CD14-positive monocyte (primary cell): ENCODE measurements at regions not wholly inside any gene's neighbourhood (a gene's known extent, or its start where the extent isn't known, plus 50 kb on each side); places are given as distances from the start of the nearest gene placed in this dataset.

Source experiments
- DNase-seq, 3 donors: peaks; one replicate each; pipeline ENCODE4 v3.0.0-alpha.2; 2011 to 2022
- H2AFZ ChIP-seq: 2 replicates; pipeline ENCODE4 v1.6.0; 2012; ENCODE audit warnings: mild to moderate bottlenecking, low read depth, low read length, inconsistent platforms; ENCODE audit not compliant: insufficient read depth, poor library complexity, severe bottlenecking
- H3K27ac ChIP-seq, 2 donors: 1 replicate in 1 of 2; 2 replicates in 1 of 2; pipeline ENCODE4 v1.5.1; 2012 to 2013; ENCODE audit warnings: low read length in 2 of 2, control low read depth in 1 of 2, inconsistent platforms in 1 of 2, low read depth in 1 of 2, mild to moderate bottlenecking in 1 of 2
- H3K27me3 ChIP-seq, 2 donors: one replicate each; pipeline versions ENCODE4 v1.6.0 to v1.6.1; 2011 to 2013; ENCODE audit warnings: low read length in 2 of 2; ENCODE audit not compliant: control insufficient read depth in 2 of 2, insufficient read depth in 2 of 2
- H3K36me3 ChIP-seq, 2 donors: replicated peaks in 1 of 2; 1 replicate in 1 of 2; 2 replicates in 1 of 2; pipeline versions ENCODE4 v1.5.1 to v1.6.1; 2012 to 2013; ENCODE audit warnings: low read length in 2 of 2, control low read depth in 1 of 2, inconsistent platforms in 1 of 2, mild to moderate bottlenecking in 1 of 2; ENCODE audit not compliant: insufficient read depth in 2 of 2, control insufficient read depth in 1 of 2
- H3K4me1 ChIP-seq, 2 donors: 1 replicate in 1 of 2; 2 replicates in 1 of 2; pipeline versions ENCODE4 v1.5.1 to v1.6.1; 2012 to 2013; ENCODE audit warnings: low read length in 2 of 2, control low read depth in 1 of 2, inconsistent platforms in 1 of 2, mild to moderate bottlenecking in 1 of 2, moderate library complexity in 1 of 2; ENCODE audit not compliant: insufficient read depth in 2 of 2, control insufficient read depth in 1 of 2
- H3K4me2 ChIP-seq: replicated peaks from 2 replicates; pipeline ENCODE3; 2012; ENCODE audit warnings: low read length, moderate library complexity, mild to moderate bottlenecking; ENCODE audit not compliant: poor library complexity, severe bottlenecking; ENCODE audit errors: extremely low read depth
- H3K4me3 ChIP-seq, 3 experiments: fragments of 200-600 bp in 1 of 3; sonication (generic) in 1 of 3; replicated peaks in 1 of 3; 1 replicate in 2 of 3; 2 replicates in 1 of 3; pipeline ENCODE4 v1.5.1; 2011 to 2013; ENCODE audit warnings: low read length in 3 of 3, mild to moderate bottlenecking in 3 of 3, control low read depth in 2 of 3, low read depth in 2 of 3, inconsistent platforms in 1 of 3, moderate library complexity in 1 of 3
- H3K79me2 ChIP-seq: 2 replicates; pipeline ENCODE4 v1.6.0; 2012; ENCODE audit warnings: mild to moderate bottlenecking, control low read depth, inconsistent platforms, low read length, moderate library complexity; ENCODE audit not compliant: insufficient read depth
- H3K9ac ChIP-seq: 2 replicates; pipeline ENCODE4 v1.6.0; 2017; ENCODE audit warnings: low read length, mild to moderate bottlenecking; ENCODE audit not compliant: insufficient read depth, poor library complexity, severe bottlenecking
- H3K9me3 ChIP-seq, 2 donors: replicated peaks in 1 of 2; 1 replicate in 1 of 2; 2 replicates in 1 of 2; pipeline versions ENCODE4 v1.5.1 to v1.6.1; 2012 to 2013; ENCODE audit warnings: low read length in 2 of 2, control low read depth in 1 of 2; ENCODE audit not compliant: control insufficient read depth in 1 of 2, insufficient read depth in 1 of 2
- H4K20me1 ChIP-seq: 2 replicates; pipeline ENCODE4 v1.6.0; 2012; ENCODE audit warnings: mild to moderate bottlenecking, low read length, control low read depth, moderate library complexity; ENCODE audit not compliant: insufficient read depth
- H3K27ac Mint-ChIP-seq, 7 donors: one replicate each; pipeline ENCODE4 v1.8.0; 2020; ENCODE audit warnings: mild to moderate bottlenecking in 7 of 7, mixed read lengths in 7 of 7, moderate library complexity in 6 of 7, inconsistent platforms in 2 of 7
- H3K27me3 Mint-ChIP-seq, 3 donors: one replicate each; pipeline ENCODE4 v1.8.0; 2021 to 2022; ENCODE audit warnings: low read depth in 3 of 3, mild to moderate bottlenecking in 3 of 3, mixed read lengths in 3 of 3, moderate library complexity in 3 of 3, inconsistent platforms in 1 of 3
- H3K36me3 Mint-ChIP-seq, 2 donors: one replicate each; pipeline ENCODE4 v1.8.0; 2020; ENCODE audit warnings: mixed read lengths in 2 of 2, inconsistent platforms in 1 of 2, mild to moderate bottlenecking in 1 of 2
- H3K4me1 Mint-ChIP-seq: one replicate; pipeline ENCODE4 v1.8.0; 2020; ENCODE audit warnings: mild to moderate bottlenecking, mixed read lengths
- H3K4me3 Mint-ChIP-seq, 2 donors: one replicate each; pipeline ENCODE4 v1.8.0; 2020; ENCODE audit warnings: mild to moderate bottlenecking in 2 of 2, mixed read lengths in 2 of 2, moderate library complexity in 1 of 2
- H3K9me3 Mint-ChIP-seq, 7 donors: one replicate each; pipeline ENCODE4 v1.8.0; 2020 to 2022; ENCODE audit warnings: mixed read lengths in 7 of 7, mild to moderate bottlenecking in 6 of 7, moderate library complexity in 6 of 7, inconsistent platforms in 2 of 7
- CTCF ChIP-seq: fragments of 200-600 bp; IDR thresholded peaks from one replicate; pipeline ENCODE4 v1.8.0; 2022; ENCODE audit warnings: antibody characterized with exemption, mild to moderate bottlenecking
- WGBS: methylation state at CpG from one replicate; pipeline ENCODE4 v1.1.5; 2013; ENCODE audit warnings: missing lambda C conversion rate; ENCODE audit not compliant: insufficient coverage; 5-methylcytosine and 5-hydroxymethylcytosine counted together
- intact Hi-C, 2 donors: fragments of 100-400 bp; cut with micrococcal nuclease; formaldehyde crosslinking; loops; one replicate each; pipeline versions ENCODE4 v1.15.0 to v1.15.1; 2023

GRCh38 chr5:72760259-72760658, 56.2 kb upstream of the TNPO1 start:
- H3K36me3 ChIP-seq: no peaks in the 10 kb centered on the region
- no peaks in the 10 kb centered on the region for H3K79me2 ChIP-seq
- Mint-ChIP-seq H3K4me1 (no peaks in the 10 kb centered on the region), H3K4me3 (no peak overlapping the region), H3K27ac (no peak overlapping the region), H3K36me3 (no peaks in the 10 kb centered on the region), H3K9me3 (peaks cover 0 to 6% (median 1%) of the 10 kb centered on the region in 7 donors), H3K27me3 (peaks cover 0 to 5% (median 2%) of the 10 kb centered on the region in 3 donors)
- no peaks in the 10 kb centered on the region for H3K9me3 ChIP-seq
- no peak overlapping the region for H3K4me2 ChIP-seq
- 63% methylated on average over 1 of the region's 1 CpG for WGBS
- no peak overlapping the region for H3K9ac ChIP-seq
- no peaks in the 10 kb centered on the region for H3K27me3 ChIP-seq
- H3K4me1 ChIP-seq: no peaks in the 10 kb centered on the region
- H4K20me1 ChIP-seq: no peaks in the 10 kb centered on the region
- H2AFZ ChIP-seq: no peak overlapping the region
- no peak overlapping the region for H3K4me3 ChIP-seq
- H3K27ac ChIP-seq: no peak overlapping the region
- DNase-seq: no peak
- intact Hi-C loops: no loop called here
- no peak for TF ChIP-seq CTCF

GRCh38 chr5:72752909-72753308, 63.6 kb upstream of the TNPO1 start:
- no peak overlapping the region for H2AFZ ChIP-seq
- H3K4me1 ChIP-seq: no peaks in the 10 kb centered on the region
- no peak overlapping the region for H3K4me3 Mint-ChIP-seq
- H3K4me3 ChIP-seq: no peak overlapping the region
- H3K79me2 ChIP-seq: no peaks in the 10 kb centered on the region
- no peaks in the 10 kb centered on the region for H3K36me3 Mint-ChIP-seq
- no peaks in the 10 kb centered on the region for H3K36me3 ChIP-seq
- H3K27ac ChIP-seq: no peak overlapping the region
- no peaks in the 10 kb centered on the region for H3K4me1 Mint-ChIP-seq
- H3K9me3 ChIP-seq: no peaks in the 10 kb centered on the region
- peaks cover 0 to 1% (median 0%) of the 10 kb centered on the region in 3 donors for H3K27me3 Mint-ChIP-seq
- H3K27me3 ChIP-seq: no peaks in the 10 kb centered on the region
- no peak for TF ChIP-seq CTCF
- no peak for DNase-seq
- H4K20me1 ChIP-seq: no peaks in the 10 kb centered on the region
- no peak overlapping the region for H3K27ac Mint-ChIP-seq
- H3K9me3 Mint-ChIP-seq: peaks cover 0 to 2% (median 1%) of the 10 kb centered on the region in 7 donors
- no peak overlapping the region for H3K9ac ChIP-seq
- intact Hi-C loops: no loop called here
- no peak overlapping the region for H3K4me2 ChIP-seq
- 100% methylated on average over 1 of the region's 1 CpG for WGBS
